ENCODE measurements at regions not wholly inside any gene's neighbourhood (a gene's known extent, or its start where the extent isn't known, plus 50 kb on each side); places are given as distances from the start of the nearest gene placed in this dataset.
A peak's percentile ranks its signal among the peaks of the same experiment; 100 is the strongest.

DNA sequence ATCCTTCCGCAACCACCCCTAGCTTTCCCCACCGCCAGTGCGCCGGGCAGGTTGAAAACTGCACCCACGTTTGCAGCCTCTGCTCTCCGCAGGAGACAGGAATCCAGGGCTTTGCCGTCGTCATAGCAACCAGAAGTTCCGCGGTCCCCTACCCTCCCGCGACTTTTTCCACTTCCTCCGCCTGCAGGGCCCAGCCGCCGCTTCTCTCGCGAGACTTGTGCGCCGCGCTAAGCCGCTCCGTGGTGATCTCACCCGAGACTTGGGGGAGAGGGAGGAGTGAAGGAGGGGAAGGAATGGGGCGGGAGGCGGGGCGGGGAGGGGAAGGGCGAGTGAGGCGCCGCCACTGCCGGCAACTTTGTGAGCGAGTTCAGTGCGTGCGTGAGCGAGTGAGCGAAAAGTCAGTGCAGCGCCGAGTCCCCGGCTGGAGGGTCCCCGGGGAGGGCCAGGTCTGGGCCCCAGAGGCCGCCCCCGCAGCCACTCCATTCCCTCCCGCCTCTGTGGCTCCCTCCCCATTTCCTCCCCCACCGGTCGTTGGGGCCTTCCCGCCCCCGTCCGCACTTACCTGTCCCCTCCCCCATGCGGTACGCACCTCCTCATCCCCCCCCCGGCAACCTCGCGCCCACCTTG lies 413.0 kb downstream of the PCNX1 start, which contains the start of gene SIPA1L1:
Gene SIPA1L1 (plus strand): TSS at position 370 of the 627 bp plus-strand sequence.
- H3K9me2 ChIP-seq (ENCODE audit: insufficient read depth, low read length): no peaks in the 10 kb centered on the region

GRCh38 chr14:71320734-71321573 lies 413.7 kb downstream of the PCNX1 start:
- BruUV-seq (replicated peaks): no TSS peak
- Histone ChIP-seq H3K27ac (ENCODE audit: low read depth, low read length, poor library complexity, severe bottlenecking) (peak overlapping the region; percentile 79), H4K20me1 (ENCODE audit: insufficient read depth, low read length) (0 out of 2 replicates have a peak, but pooled peaks cover 5% of the 10 kb centered on the region), H3K4me3 (ENCODE audit: low read depth, low read length, poor library complexity, severe bottlenecking) (peak overlapping the region; percentile 92), H3K36me3 (ENCODE audit: insufficient read depth, low read length) (no peaks in the 10 kb centered on the region), H3K79me2 (ENCODE audit: insufficient read depth, low read depth, low read length) (peaks cover 49% of the 10 kb centered on the region), H3K4me1 (ENCODE audit: insufficient read depth, low read length, poor library complexity, severe bottlenecking) (peaks cover 48% of the 10 kb centered on the region), H3K9me2 (ENCODE audit: insufficient read depth, low read length) (no peaks in the 10 kb centered on the region), H3K4me2 (ENCODE audit: low read length) (peak overlapping the region; percentile 80), H2AFZ (ENCODE audit: low read length) (peak overlapping the region; percentile 70), H3K9me3 (ENCODE audit: low read length) (no peaks in the 10 kb centered on the region)
- ChIA-PET CTCF (ENCODE audit: unreplicated experiment) (no interaction called here), POLR2A (interaction anchor here (0.6 to 1.5 kb wide), 11 partner anchors 11 to 557 kb away, joined by 3 to 8 read pairs (median 4); no protein-coding TSS in a partner anchor)
- no peak for TF ChIP-seq EZH2phosphoT487 (IDR thresholded peaks at IDR 0.05; ENCODE audit: borderline replicate concordance, low read depth, low read length)
- TF ChIP-seq, protein P1, sequence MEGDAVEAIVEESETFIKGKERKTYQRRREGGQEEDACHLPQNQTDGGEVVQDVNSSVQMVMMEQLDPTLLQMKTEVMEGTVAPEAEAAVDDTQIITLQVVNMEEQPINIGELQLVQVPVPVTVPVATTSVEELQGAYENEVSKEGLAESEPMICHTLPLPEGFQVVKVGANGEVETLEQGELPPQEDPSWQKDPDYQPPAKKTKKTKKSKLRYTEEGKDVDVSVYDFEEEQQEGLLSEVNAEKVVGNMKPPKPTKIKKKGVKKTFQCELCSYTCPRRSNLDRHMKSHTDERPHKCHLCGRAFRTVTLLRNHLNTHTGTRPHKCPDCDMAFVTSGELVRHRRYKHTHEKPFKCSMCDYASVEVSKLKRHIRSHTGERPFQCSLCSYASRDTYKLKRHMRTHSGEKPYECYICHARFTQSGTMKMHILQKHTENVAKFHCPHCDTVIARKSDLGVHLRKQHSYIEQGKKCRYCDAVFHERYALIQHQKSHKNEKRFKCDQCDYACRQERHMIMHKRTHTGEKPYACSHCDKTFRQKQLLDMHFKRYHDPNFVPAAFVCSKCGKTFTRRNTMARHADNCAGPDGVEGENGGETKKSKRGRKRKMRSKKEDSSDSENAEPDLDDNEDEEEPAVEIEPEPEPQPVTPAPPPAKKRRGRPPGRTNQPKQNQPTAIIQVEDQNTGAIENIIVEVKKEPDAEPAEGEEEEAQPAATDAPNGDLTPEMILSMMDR (conservative IDR thresholded peaks at IDR 0.05; ENCODE audit: low read length): peak; percentile 5; the same call in 1 of the 2 replicates
- intact Hi-C loops (cut with micrococcal nuclease; ENCODE audit: unreplicated experiment): loop anchor here (1.0 to 10.0 kb wide), 6 partner anchors 182 to 534 kb away; partner anchors contain the start of gene PCNX1
- peak; percentile 73 for DNase-seq (ENCODE audit: low spot score)

More for the DNA sequence above, 413.0 kb downstream of the PCNX1 start, which contains the start of gene SIPA1L1:
- peak; percentile 99 for DNase-seq (ENCODE audit: low spot score)
- no peak for TF ChIP-seq EZH2phosphoT487 (IDR thresholded peaks at IDR 0.05; ENCODE audit: borderline replicate concordance, low read depth, low read length)
- TF ChIP-seq, protein P1 (conservative IDR thresholded peaks at IDR 0.05; ENCODE audit: low read length): no peak
- Histone ChIP-seq H3K79me2 (ENCODE audit: insufficient read depth, low read depth, low read length) (peaks cover 42% of the 10 kb centered on the region), H3K4me1 (ENCODE audit: insufficient read depth, low read length, poor library complexity, severe bottlenecking) (peaks cover 40% of the 10 kb centered on the region), H2AFZ (ENCODE audit: low read length) (peak within 1 kb of the TSS; percentile 88), H3K4me3 (ENCODE audit: low read depth, low read length, poor library complexity, severe bottlenecking) (peak within 1 kb of the TSS; percentile 92), H3K36me3 (ENCODE audit: insufficient read depth, low read length) (no peaks in the 10 kb centered on the region), H3K9me3 (ENCODE audit: low read length) (no peaks in the 10 kb centered on the region), H4K20me1 (ENCODE audit: insufficient read depth, low read length) (0 out of 2 replicates have a peak, but pooled peaks cover 5% of the 10 kb centered on the region), H3K27ac (ENCODE audit: low read depth, low read length, poor library complexity, severe bottlenecking) (peak within 1 kb of the TSS; percentile 79), H3K4me2 (ENCODE audit: low read length) (peak within 1 kb of the TSS; percentile 88)
- ChIA-PET CTCF (ENCODE audit: unreplicated experiment) (no interaction called here), POLR2A (interaction anchor here (0.6 to 1.5 kb wide), 5 partner anchors 10 to 558 kb away, joined by 3 to 8 read pairs (median 3); no protein-coding TSS in a partner anchor)
- intact Hi-C loops (cut with micrococcal nuclease; ENCODE audit: unreplicated experiment): loop anchor here (1.0 to 10.0 kb wide), 5 partner anchors 181 to 535 kb away; partner anchors contain the start of gene PCNX1
- BruUV-seq (replicated peaks): no TSS peak
